Prostate gland (tissue), 1 donor: ENCODE measurements at regions not wholly inside any gene's neighbourhood (a gene's known extent, or its start where the extent isn't known, plus 50 kb on each side); places are given as distances from the start of the nearest gene placed in this dataset.

ENCODE experiments used
- POLR2A ChIP-seq: fragments of 450-650 bp; IDR thresholded peaks from one replicate; pipeline ENCODE4 v1.6.1; 2016; ENCODE audit warnings: antibody characterized with exemption, mild to moderate bottlenecking
- POLR2AphosphoS5 ChIP-seq: sonication (generic); formaldehyde crosslinking; IDR thresholded peaks from one replicate; pipeline ENCODE4 v1.6.1; 2017; ENCODE audit warnings: antibody characterized with exemption

DNA sequence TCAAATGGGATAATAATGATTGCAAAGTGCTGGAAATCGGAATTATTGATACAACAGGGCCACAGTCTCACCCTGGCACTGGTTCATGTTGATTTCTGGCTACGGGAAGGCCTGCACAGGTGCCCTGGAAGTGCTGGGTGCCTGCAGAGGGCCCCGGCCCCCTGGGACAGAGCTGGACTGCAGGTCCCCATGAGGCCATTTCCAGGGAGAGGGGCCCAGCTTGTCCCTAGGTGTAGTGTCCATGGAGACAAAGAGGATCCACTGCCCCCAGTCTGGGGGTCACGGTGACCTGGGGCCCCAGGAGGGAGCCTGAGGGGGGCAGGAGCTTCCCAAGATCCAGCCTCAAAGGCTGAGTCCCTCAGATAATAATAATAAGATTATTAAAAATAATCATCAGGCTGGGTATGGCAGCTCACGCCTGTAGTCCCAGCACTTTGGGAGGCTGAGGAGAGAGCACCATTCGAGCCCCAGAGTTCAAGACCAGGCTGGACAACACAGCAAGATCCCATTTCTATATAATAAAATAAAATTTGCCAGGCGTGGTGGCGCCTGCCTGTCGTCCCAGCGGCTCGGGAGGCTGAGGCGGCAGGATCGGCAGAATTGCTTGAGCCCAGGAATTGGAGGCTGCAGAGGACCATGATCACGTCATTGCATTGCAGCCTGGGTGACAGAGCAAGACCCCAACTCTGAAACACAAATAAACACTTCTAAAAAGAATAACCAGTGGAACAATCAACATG is 98.1 kb downstream of the MICALL2 start:
- no peak for TF ChIP-seq POLR2A
- no peak for TF ChIP-seq POLR2AphosphoS5
